ENCODE measurements at regions not wholly inside any gene's neighbourhood (a gene's known extent, or its start where the extent isn't known, plus 50 kb on each side); places are given as distances from the start of the nearest gene placed in this dataset.

DNA sequence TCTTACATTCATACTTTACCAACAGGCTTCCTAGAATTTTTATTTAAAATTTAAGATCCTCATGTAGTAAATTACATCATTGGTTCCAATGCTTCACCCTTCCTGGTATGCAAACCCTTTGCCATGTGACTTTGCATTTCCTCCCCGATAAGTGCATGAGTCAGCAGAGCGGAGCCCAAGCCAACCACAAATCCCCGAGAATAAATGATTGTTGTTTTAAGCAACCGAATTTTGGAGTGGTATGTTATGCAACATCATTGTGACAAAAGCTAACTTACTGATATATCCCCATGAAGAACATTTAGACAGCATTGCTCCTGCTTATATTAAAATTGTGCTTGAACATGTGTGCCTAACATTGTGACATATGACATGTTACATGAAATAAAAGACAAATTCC is 199.4 kb upstream of the DDX53 start:
- Histone ChIP-seq H3K36me3 (no peaks in the 10 kb centered on the region), H3K27me3 (no peaks in the 10 kb centered on the region), H3K4me3 (no peak overlapping the region), H3K4me1 (no peaks in the 10 kb centered on the region), H3K27ac (replicated peaks in 1 of 4) (no peak overlapping the region), H3K9me3 (no peaks in the 10 kb centered on the region)
- no peak for TF ChIP-seq POLR2A (IDR thresholded peaks at IDR 0.05; ENCODE audit: low read depth)
- no peak for DNase-seq (ENCODE audit: extremely low spot score)
- intact Hi-C loops (cut with DNase I) = no loop called here
- 58% methylated on average over 4 of the region's 4 CpGs for WGBS

GRCh38 chrX:22800806-22801205 is 199.0 kb upstream of the DDX53 start:
- 30% methylated on average over 1 of the region's 1 CpG for WGBS
- no peaks in the 10 kb centered on the region for H3K4me1 ChIP-seq
- H3K27ac ChIP-seq (replicated peaks in 1 of 4) = no peak overlapping the region
- no peak overlapping the region for H3K4me3 ChIP-seq
- no peak for DNase-seq (ENCODE audit: extremely low spot score)
- intact Hi-C loops (cut with DNase I) = no loop called here
- no peaks in the 10 kb centered on the region for H3K36me3 ChIP-seq
- H3K9me3 ChIP-seq = no peaks in the 10 kb centered on the region
- no peak for TF ChIP-seq EP300 (IDR thresholded peaks at IDR 0.05)
- no peak for TF ChIP-seq POLR2AphosphoS5 (IDR thresholded peaks at IDR 0.05)
- TF ChIP-seq POLR2A (IDR thresholded peaks at IDR 0.05; ENCODE audit: low read depth) = no peak
- TF ChIP-seq, protein P1, sequence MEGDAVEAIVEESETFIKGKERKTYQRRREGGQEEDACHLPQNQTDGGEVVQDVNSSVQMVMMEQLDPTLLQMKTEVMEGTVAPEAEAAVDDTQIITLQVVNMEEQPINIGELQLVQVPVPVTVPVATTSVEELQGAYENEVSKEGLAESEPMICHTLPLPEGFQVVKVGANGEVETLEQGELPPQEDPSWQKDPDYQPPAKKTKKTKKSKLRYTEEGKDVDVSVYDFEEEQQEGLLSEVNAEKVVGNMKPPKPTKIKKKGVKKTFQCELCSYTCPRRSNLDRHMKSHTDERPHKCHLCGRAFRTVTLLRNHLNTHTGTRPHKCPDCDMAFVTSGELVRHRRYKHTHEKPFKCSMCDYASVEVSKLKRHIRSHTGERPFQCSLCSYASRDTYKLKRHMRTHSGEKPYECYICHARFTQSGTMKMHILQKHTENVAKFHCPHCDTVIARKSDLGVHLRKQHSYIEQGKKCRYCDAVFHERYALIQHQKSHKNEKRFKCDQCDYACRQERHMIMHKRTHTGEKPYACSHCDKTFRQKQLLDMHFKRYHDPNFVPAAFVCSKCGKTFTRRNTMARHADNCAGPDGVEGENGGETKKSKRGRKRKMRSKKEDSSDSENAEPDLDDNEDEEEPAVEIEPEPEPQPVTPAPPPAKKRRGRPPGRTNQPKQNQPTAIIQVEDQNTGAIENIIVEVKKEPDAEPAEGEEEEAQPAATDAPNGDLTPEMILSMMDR (IDR thresholded peaks at IDR 0.05) = no peak
- no peaks in the 10 kb centered on the region for H3K27me3 ChIP-seq

DNA sequence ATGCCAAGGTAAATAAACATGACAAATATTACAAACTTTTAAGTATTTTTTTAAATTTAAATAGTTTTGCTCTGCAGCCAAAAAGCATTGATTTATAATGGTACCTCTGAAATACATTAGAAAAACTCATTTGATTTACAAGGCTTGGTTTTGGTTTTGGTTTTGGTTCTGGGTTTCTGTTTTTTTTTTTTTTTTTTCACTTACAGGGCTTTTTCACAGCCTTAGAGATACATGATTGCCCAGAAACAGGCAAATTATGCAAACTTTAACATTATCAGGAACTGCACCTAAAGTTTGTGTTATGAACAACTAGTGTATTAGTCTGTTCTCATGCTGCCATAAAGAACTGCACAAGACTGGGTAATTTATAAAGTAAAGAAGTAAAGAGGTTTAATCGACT is 196.4 kb upstream of the DDX53 start:
- no peaks in the 10 kb centered on the region for H3K27me3 ChIP-seq
- H3K27ac ChIP-seq (replicated peaks in 1 of 4) = no peak overlapping the region
- no peak overlapping the region for H3K4me3 ChIP-seq
- no peaks in the 10 kb centered on the region for H3K9me3 ChIP-seq
- TF ChIP-seq, protein P1 (IDR thresholded peaks at IDR 0.05) = no peak
- no peak for TF ChIP-seq POLR2AphosphoS5 (IDR thresholded peaks at IDR 0.05)
- no peak for TF ChIP-seq EP300 (IDR thresholded peaks at IDR 0.05)
- TF ChIP-seq POLR2A (IDR thresholded peaks at IDR 0.05; ENCODE audit: low read depth) = no peak
- DNase-seq (ENCODE audit: extremely low spot score) = no peak
- H3K36me3 ChIP-seq = no peaks in the 10 kb centered on the region
- 58% methylated on average over 1 of the region's 1 CpG for WGBS
- no peaks in the 10 kb centered on the region for H3K4me1 ChIP-seq
- intact Hi-C loops (cut with DNase I) = no loop called here

DNA sequence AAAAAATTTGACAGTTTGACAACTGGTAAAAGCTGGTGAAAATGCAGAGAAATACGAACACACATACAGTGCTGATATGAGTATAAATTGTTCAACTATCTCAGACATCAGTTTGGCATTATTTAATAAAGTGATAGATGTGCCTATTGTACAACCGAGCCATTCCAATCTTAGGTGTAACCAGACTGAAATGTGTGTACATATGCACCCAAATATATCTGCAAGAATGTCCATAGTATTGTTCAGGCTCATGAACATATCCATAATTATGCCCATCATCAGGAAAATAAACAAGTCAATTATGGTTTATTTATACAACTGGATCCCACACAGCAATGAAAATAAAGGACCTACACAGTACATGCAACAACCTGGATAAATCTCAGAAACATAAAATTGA is 188.9 kb upstream of the DDX53 start:
- H3K27ac ChIP-seq (replicated peaks in 1 of 4) = no peak overlapping the region
- TF ChIP-seq POLR2A (IDR thresholded peaks at IDR 0.05; ENCODE audit: low read depth) (no peak), POLR2AphosphoS5 (IDR thresholded peaks at IDR 0.05) (no peak), EP300 (IDR thresholded peaks at IDR 0.05) (no peak)
- TF ChIP-seq, protein P1 (IDR thresholded peaks at IDR 0.05) = no peak
- no peaks in the 10 kb centered on the region for H3K9me3 ChIP-seq
- H3K27me3 ChIP-seq = no peaks in the 10 kb centered on the region
- H3K36me3 ChIP-seq = no peaks in the 10 kb centered on the region
- H3K4me1 ChIP-seq = no peaks in the 10 kb centered on the region
- intact Hi-C loops (cut with DNase I) = no loop called here
- DNase-seq (ENCODE audit: extremely low spot score) = no peak
- WGBS = 84% methylated on average over 1 of the region's 2 CpGs
- no peak overlapping the region for H3K4me3 ChIP-seq

DNA sequence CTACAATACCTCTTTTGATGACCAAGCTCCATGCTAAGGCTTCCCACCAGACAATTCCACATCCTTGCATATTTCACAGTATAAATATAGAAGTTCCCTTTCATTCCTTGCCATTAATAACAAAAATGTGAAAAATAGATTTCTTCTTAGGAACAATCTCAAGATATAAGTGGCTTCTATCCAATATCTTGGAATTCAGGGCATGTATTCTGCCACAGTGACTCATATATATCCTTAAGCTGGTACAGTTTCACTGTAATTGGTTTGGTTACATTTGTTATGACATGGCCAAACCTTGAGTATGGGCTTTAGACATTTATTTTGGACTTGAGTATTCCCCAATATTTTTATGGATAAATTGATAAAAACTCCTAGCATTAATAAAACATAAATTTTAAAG is 181.7 kb upstream of the DDX53 start:
- no peaks in the 10 kb centered on the region for H3K9me3 ChIP-seq
- no peak overlapping the region for H3K27ac ChIP-seq (replicated peaks in 1 of 4)
- no peak for TF ChIP-seq EP300 (IDR thresholded peaks at IDR 0.05)
- no peak for TF ChIP-seq POLR2AphosphoS5 (IDR thresholded peaks at IDR 0.05)
- TF ChIP-seq, protein P1 (IDR thresholded peaks at IDR 0.05) = no peak
- no peak for TF ChIP-seq POLR2A (IDR thresholded peaks at IDR 0.05; ENCODE audit: low read depth)
- H3K4me3 ChIP-seq = no peak overlapping the region
- H3K27me3 ChIP-seq = no peaks in the 10 kb centered on the region
- intact Hi-C loops (cut with DNase I) = no loop called here
- H3K36me3 ChIP-seq = no peaks in the 10 kb centered on the region
- no peak for DNase-seq (ENCODE audit: extremely low spot score)
- H3K4me1 ChIP-seq = no peaks in the 10 kb centered on the region

Measured in esophagus muscularis mucosa (tissue), 4 donors.